ENCODE measurements at regions not wholly inside any gene's neighbourhood (a gene's known extent, or its start where the extent isn't known, plus 50 kb on each side); places are given as distances from the start of the nearest gene placed in this dataset.

DNA sequence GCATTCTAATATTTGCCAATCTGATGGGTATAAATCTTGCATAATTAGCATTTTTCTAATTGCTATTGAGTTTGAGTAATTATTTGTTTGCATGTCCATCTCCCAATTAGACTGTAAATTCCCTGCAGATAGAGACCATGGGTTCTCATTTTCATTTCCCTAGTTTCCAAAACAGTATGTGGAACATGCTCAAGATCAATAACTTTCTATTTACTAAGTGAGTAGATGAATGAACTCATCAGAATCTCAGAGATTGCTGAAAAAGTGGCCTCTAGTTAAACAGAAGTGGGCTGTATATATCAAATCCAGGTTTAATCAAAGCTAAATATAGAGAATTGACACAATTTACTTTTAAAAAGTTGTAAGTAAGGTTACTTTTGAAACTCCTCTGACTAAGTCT lies 138.0 kb upstream of the PGR start:
- intact Hi-C loops (cut with micrococcal nuclease) (no loop called here), dilution Hi-C loops (cut with MboI; ENCODE audit: extremely low pct_ligation_motif_present, low sequenced_read_pairs) (no loop called here)
- DNase-seq (ENCODE audit: low read depth, low spot score) (no peak), FAIRE-seq (no peak)
- no peaks in the 10 kb centered on the region for H3K4me1 ChIP-seq (ENCODE audit: control insufficient read depth, extremely low read depth, insufficient read depth, low read length)
- no peak overlapping the region for H3K27ac ChIP-seq (ENCODE audit: insufficient read depth, low read depth, low read length)
- H3K9me3 ChIP-seq (replicated peaks; ENCODE audit: control insufficient read depth, insufficient read depth, low read length): no peaks in the 10 kb centered on the region
- H2AFZ ChIP-seq (ENCODE audit: low read depth, low read length): no peak overlapping the region
- H3K4me2 ChIP-seq (ENCODE audit: insufficient read depth, low read length): no peak overlapping the region
- no peak overlapping the region for H3K9ac ChIP-seq (replicated peaks; ENCODE audit: extremely low read depth, insufficient read depth, low read length)
- no peaks in the 10 kb centered on the region for H4K20me1 ChIP-seq (replicated peaks; ENCODE audit: control insufficient read depth, extremely low read depth, insufficient read depth, low read length)
- CTCF ChIA-PET: no interaction called here
- TF ChIP-seq, protein P1, sequence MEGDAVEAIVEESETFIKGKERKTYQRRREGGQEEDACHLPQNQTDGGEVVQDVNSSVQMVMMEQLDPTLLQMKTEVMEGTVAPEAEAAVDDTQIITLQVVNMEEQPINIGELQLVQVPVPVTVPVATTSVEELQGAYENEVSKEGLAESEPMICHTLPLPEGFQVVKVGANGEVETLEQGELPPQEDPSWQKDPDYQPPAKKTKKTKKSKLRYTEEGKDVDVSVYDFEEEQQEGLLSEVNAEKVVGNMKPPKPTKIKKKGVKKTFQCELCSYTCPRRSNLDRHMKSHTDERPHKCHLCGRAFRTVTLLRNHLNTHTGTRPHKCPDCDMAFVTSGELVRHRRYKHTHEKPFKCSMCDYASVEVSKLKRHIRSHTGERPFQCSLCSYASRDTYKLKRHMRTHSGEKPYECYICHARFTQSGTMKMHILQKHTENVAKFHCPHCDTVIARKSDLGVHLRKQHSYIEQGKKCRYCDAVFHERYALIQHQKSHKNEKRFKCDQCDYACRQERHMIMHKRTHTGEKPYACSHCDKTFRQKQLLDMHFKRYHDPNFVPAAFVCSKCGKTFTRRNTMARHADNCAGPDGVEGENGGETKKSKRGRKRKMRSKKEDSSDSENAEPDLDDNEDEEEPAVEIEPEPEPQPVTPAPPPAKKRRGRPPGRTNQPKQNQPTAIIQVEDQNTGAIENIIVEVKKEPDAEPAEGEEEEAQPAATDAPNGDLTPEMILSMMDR (IDR thresholded peaks at IDR 0.05; ENCODE audit: extremely low read depth in 1 of 2, insufficient read depth in 1 of 2, low read depth in 1 of 2, low read length in 2 of 2): no peak
- TF ChIP-seq MYC (IDR thresholded peaks at IDR 0.05; ENCODE audit: low read depth, low read length) (no peak), POLR2AphosphoS5 (IDR thresholded peaks at IDR 0.05; ENCODE audit: insufficient read depth, low read depth, low read length) (no peak), FOS (IDR thresholded peaks at IDR 0.05; ENCODE audit: borderline replicate concordance, insufficient read depth, low read length) (no peak), POLR2A (IDR thresholded peaks at IDR 0.05; ENCODE audit: low read depth, low read length) (no peak), JUN (IDR thresholded peaks at IDR 0.05; ENCODE audit: borderline replicate concordance, insufficient read depth, insufficient read length, low read depth) (no peak), EZH2 (IDR thresholded peaks at IDR 0.05; ENCODE audit: borderline replicate concordance, low read depth, low read length, severe bottlenecking) (no peak), GATA2 (IDR thresholded peaks at IDR 0.05; ENCODE audit: insufficient read depth, insufficient read length, low read depth, low read length) (no peak)
- TF ChIP-seq, protein P2, sequence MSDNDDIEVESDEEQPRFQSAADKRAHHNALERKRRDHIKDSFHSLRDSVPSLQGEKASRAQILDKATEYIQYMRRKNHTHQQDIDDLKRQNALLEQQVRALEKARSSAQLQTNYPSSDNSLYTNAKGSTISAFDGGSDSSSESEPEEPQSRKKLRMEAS (IDR thresholded peaks at IDR 0.05; ENCODE audit: insufficient read depth, insufficient read length): no peak
- no peaks in the 10 kb centered on the region for H3K27me3 ChIP-seq (ENCODE audit: control insufficient read depth in 2 of 2, insufficient read depth in 2 of 2, low read length in 2 of 2)
- no TSS peak for BruUV-seq (replicated peaks)
- no peaks in the 10 kb centered on the region for H3K9me1 ChIP-seq (replicated peaks; ENCODE audit: control insufficient read depth, extremely low read depth, insufficient read depth, low read length)
- no peaks in the 10 kb centered on the region for H3K79me2 ChIP-seq (ENCODE audit: control insufficient read depth, insufficient read depth, low read length)
- H3K4me3 ChIP-seq (replicated peaks in 1 of 3; ENCODE audit: insufficient read depth in 1 of 3, low read depth in 1 of 3, low read length in 3 of 3): no peak overlapping the region
- POLR2A ChIA-PET: no interaction called here
- no peaks in the 10 kb centered on the region for H3K36me3 ChIP-seq (ENCODE audit: control insufficient read depth in 2 of 2, extremely low read depth in 1 of 2, insufficient read depth in 2 of 2, low read length in 2 of 2)
